ENCODE measurements at regions not wholly inside any gene's neighbourhood (a gene's known extent, or its start where the extent isn't known, plus 50 kb on each side); places are given as distances from the start of the nearest gene placed in this dataset.
A peak's percentile ranks its signal among the peaks of the same experiment; 100 is the strongest.

DNA sequence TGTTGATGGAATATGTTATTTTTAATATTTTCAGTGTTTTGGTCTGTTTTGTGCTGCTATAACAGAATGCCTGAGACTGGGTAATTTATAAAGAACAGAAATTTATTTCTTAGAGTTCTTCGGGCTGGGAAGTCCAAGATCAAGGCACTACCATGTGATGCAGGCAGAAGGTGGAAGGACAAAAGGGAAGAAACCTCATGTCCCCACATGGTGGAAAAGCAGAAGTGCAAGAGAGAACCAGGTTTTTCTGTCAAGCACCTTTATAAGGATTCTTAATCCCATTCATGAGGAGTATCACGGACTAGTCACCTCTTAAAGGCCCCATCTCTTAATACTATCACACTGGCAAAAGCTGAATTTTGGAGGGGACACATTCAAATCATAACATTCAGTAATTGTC, 57.9 kb upstream of the EPHB3 start:
- no peak for DNase-seq (ENCODE audit: low read depth)
- H3K4me3 ChIP-seq (replicated peaks; ENCODE audit: low read depth, low read length) = no peak overlapping the region
- TF ChIP-seq, protein P1, sequence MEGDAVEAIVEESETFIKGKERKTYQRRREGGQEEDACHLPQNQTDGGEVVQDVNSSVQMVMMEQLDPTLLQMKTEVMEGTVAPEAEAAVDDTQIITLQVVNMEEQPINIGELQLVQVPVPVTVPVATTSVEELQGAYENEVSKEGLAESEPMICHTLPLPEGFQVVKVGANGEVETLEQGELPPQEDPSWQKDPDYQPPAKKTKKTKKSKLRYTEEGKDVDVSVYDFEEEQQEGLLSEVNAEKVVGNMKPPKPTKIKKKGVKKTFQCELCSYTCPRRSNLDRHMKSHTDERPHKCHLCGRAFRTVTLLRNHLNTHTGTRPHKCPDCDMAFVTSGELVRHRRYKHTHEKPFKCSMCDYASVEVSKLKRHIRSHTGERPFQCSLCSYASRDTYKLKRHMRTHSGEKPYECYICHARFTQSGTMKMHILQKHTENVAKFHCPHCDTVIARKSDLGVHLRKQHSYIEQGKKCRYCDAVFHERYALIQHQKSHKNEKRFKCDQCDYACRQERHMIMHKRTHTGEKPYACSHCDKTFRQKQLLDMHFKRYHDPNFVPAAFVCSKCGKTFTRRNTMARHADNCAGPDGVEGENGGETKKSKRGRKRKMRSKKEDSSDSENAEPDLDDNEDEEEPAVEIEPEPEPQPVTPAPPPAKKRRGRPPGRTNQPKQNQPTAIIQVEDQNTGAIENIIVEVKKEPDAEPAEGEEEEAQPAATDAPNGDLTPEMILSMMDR (IDR thresholded peaks at IDR 0.05; ENCODE audit: low read length, missing control alignments) = no peak

DNA sequence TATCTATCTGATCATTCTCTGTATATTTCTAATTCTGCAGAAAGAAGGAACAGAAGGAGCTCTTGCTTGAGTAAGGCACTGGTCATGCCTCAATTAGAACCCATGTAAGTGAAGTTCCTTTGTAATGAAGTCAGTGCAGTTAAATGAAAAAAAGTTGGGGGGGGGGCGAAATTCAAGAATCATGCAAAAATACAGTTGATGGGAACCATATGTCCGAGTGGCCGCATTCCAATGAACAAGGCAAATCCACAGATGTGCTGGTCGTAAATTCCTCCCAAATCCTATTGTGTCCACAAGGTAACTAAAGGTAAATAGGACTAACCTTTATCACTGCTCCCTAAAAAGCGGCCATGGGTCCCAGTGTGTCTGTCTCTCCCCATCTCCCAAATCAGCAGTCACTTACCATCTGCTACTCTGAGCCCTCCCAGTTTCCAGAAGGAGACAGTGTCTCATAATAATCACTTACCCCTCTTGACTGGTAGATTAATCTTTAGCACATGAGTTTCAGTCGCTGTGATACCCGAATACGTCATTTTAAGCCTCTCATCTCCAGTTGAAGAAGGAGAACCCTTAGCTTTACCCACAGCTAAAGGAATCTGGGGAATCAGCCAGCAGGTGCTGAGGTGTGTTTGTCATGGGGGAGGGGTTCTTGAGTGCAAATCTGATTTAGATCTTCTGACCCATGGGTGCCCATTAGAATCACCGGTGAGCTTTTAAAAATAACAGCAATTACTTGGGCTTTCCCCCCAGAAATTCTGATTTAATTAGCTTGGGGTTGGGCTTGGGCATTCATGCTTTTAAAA, 56.3 kb upstream of the EPHB3 start:
- no peak overlapping the region for H3K4me3 ChIP-seq (replicated peaks; ENCODE audit: low read depth, low read length)
- DNase-seq (ENCODE audit: low read depth) = peak; percentile 21
- TF ChIP-seq, protein P1 (IDR thresholded peaks at IDR 0.05; ENCODE audit: low read length, missing control alignments) = no peak

DNA sequence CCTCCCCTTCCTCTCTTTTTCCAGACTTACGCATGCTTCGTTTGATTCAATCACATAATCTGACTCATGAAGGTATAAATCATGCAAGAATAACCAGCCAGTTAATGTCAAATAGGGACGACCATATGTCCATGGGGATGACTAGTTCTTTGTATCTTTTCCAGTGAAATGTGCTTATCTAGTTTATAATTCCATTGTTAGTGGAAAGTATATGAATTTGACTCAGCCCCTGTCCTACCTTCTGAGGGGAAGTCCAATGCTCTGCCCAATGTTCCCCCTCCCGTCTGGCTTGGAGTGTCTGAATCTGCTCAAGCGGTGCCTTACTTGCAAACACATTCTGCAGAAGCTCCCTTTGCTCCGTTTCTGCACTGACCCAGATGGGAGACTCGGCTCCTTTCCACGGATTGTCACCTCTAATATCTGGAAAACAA, 55.0 kb upstream of the EPHB3 start:
- TF ChIP-seq, protein P1 (IDR thresholded peaks at IDR 0.05; ENCODE audit: low read length, missing control alignments) = no peak
- DNase-seq (ENCODE audit: low read depth) = peak; percentile 32
- no peak overlapping the region for H3K4me3 ChIP-seq (replicated peaks; ENCODE audit: low read depth, low read length)

DNA sequence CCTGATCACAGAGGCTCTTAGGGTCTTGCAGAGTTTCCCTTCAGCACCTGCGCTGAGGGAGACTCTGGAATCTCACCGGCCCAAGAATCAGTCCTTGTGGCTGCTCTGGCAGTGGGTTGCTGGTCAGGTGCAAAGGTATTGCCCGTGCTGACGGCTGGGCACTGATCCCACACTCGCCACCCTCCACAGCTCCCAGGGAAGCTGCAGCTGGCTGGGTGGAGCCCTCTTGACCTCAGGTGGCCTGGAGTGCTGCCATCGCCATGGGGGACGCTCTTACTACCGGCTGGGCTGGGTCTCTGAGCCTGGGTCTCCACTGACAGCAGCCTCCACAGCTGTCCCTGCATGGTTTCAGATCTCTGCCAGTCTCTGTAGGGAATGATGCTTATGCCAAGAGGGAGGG, 52.6 kb upstream of the EPHB3 start:
- no peak overlapping the region for H3K4me3 ChIP-seq (replicated peaks; ENCODE audit: low read depth, low read length)
- TF ChIP-seq, protein P1 (IDR thresholded peaks at IDR 0.05; ENCODE audit: low read length, missing control alignments) = no peak
- no peak for DNase-seq (ENCODE audit: low read depth)

DNA sequence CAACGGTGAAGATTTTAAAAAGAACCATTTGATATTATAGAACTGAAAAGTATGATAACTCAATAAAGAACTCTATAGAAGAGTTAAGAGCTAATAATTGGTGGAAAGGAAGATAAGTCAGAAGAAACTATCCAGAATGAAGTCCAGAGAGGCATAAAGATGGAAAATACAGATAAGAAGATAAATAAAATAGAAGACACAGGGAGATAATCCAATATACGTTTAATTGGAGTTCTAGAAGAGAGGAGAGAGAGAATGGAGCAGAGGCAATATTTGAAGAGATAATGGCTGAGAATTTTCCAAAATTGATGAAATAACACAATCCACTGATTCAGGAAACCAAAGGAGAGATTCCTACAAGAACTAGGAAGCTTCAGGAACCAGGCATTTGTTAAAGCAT, 49.8 kb upstream of the EPHB3 start:
- DNase-seq (ENCODE audit: low read depth) = no peak
- TF ChIP-seq, protein P1 (IDR thresholded peaks at IDR 0.05; ENCODE audit: low read length, missing control alignments) = no peak
- no peak overlapping the region for H3K4me3 ChIP-seq (replicated peaks; ENCODE audit: low read depth, low read length)
